Vagina (tissue), 2 donors: ENCODE measurements at regions not wholly inside any gene's neighbourhood (a gene's known extent, or its start where the extent isn't known, plus 50 kb on each side); places are given as distances from the start of the nearest gene placed in this dataset.

Source experiments
- POLR2A ChIP-seq, 2 donors: fragments of 450-650 bp; IDR thresholded peaks; one replicate each; pipeline ENCODE4 v1.6.1; 2017; ENCODE audit warnings: antibody characterized with exemption in 2 of 2, mild to moderate bottlenecking in 2 of 2, moderate library complexity in 2 of 2
- POLR2AphosphoS5 ChIP-seq, 2 donors: sonication (generic); formaldehyde crosslinking; IDR thresholded peaks; one replicate each; pipeline ENCODE4 v1.9.0; 2017; ENCODE audit warnings: antibody characterized with exemption in 2 of 2, mild to moderate bottlenecking in 2 of 2, low read depth in 1 of 2; ENCODE audit not compliant: insufficient read depth in 1 of 2
- TF ChIP-seq, protein P1 (sequence below), 3 experiments: fragments of 450-650 bp in 2 of 3; fragments of 200-600 bp in 1 of 3; sonication (generic) in 1 of 3; IDR thresholded peaks; one replicate each; pipeline ENCODE4 v1.5.1; 2017 to 2019; ENCODE audit warnings: antibody characterized with exemption in 3 of 3, mild to moderate bottlenecking in 2 of 3, moderate library complexity in 2 of 3

GRCh38 chr10:78901694-78902093, 167.1 kb upstream of the ZMIZ1 start:
- TF ChIP-seq, protein P1, sequence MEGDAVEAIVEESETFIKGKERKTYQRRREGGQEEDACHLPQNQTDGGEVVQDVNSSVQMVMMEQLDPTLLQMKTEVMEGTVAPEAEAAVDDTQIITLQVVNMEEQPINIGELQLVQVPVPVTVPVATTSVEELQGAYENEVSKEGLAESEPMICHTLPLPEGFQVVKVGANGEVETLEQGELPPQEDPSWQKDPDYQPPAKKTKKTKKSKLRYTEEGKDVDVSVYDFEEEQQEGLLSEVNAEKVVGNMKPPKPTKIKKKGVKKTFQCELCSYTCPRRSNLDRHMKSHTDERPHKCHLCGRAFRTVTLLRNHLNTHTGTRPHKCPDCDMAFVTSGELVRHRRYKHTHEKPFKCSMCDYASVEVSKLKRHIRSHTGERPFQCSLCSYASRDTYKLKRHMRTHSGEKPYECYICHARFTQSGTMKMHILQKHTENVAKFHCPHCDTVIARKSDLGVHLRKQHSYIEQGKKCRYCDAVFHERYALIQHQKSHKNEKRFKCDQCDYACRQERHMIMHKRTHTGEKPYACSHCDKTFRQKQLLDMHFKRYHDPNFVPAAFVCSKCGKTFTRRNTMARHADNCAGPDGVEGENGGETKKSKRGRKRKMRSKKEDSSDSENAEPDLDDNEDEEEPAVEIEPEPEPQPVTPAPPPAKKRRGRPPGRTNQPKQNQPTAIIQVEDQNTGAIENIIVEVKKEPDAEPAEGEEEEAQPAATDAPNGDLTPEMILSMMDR (IDR thresholded peaks at IDR 0.05) = no peak
- no peak for TF ChIP-seq POLR2A (IDR thresholded peaks at IDR 0.05)
- no peak for TF ChIP-seq POLR2AphosphoS5 (IDR thresholded peaks at IDR 0.05; ENCODE audit: insufficient read depth in 1 of 2, low read depth in 1 of 2)
